ENCODE measurements at regions not wholly inside any gene's neighbourhood (a gene's known extent, or its start where the extent isn't known, plus 50 kb on each side); places are given as distances from the start of the nearest gene placed in this dataset.

- no peak for DNase-seq (ENCODE audit: extremely low read depth in 1 of 4, low spot score in 3 of 4)
- no peak for TF ChIP-seq ZNF253 (CRISPR knock-in tag; conservative IDR thresholded peaks at IDR 0.05)
- no peak for TF ChIP-seq STAG1 (CRISPR knock-in tag; IDR thresholded peaks at IDR 0.05; ENCODE audit: borderline replicate concordance)
- no peak for TF ChIP-seq NFRKB (IDR thresholded peaks at IDR 0.05; ENCODE audit: low read depth)
- TF ChIP-seq KAT8 (IDR thresholded peaks at IDR 0.05; ENCODE audit: low read depth), result no peak
- TF ChIP-seq TRIM25 (IDR thresholded peaks at IDR 0.05; ENCODE audit: borderline replicate concordance), result no peak
- TF ChIP-seq ZNF445 (CRISPR knock-in tag; IDR thresholded peaks at IDR 0.05; ENCODE audit: low read depth), result no peak
- no peak for TF ChIP-seq ZNF384 (IDR thresholded peaks at IDR 0.05; ENCODE audit: low read depth, low read length)
- TF ChIP-seq ZNF134 (CRISPR knock-in tag; conservative IDR thresholded peaks at IDR 0.05), result no peak
- no peak for TF ChIP-seq KLF16 (IDR thresholded peaks at IDR 0.05)
- no peak for TF ChIP-seq MCM5 (IDR thresholded peaks at IDR 0.05; ENCODE audit: low read depth)
- TF ChIP-seq TOE1 (IDR thresholded peaks at IDR 0.05; ENCODE audit: borderline replicate concordance), result no peak
- TF ChIP-seq TOE1 (CRISPR knock-in tag; IDR thresholded peaks at IDR 0.05; ENCODE audit: borderline replicate concordance, low read depth), result no peak
- no peak for TF ChIP-seq FOXA1 (IDR thresholded peaks at IDR 0.05; ENCODE audit: borderline replicate concordance)
- TF ChIP-seq FOXP1 (CRISPR knock-in tag; IDR thresholded peaks at IDR 0.05), result no peak
- no peak for TF ChIP-seq ZNF75A (CRISPR knock-in tag; IDR thresholded peaks at IDR 0.05)
- BruUV-seq (replicated peaks), result no TSS peak
- no peak overlapping the region for H3K4me2 ChIP-seq (ENCODE audit: insufficient read depth, low read length)
- H3K27ac ChIP-seq (ENCODE audit: extremely low read depth, low read depth, low read length), result no peak overlapping the region
- no peak overlapping the region for H3K4me3 ChIP-seq
- FAIRE-seq, result no peak
- no peaks in the 10 kb centered on the region for H3K9me3 ChIP-seq (replicated peaks; ENCODE audit: control insufficient read depth, insufficient read depth, low read depth, low read length)
- ATAC-seq, result no peak
- 0% methylated on average over 6 of the region's 8 CpGs for WGBS (ENCODE audit: insufficient coverage, low coverage, missing lambda C conversion rate)
- H3K79me2 ChIP-seq (ENCODE audit: control insufficient read depth, insufficient read depth, low read length), result no peaks in the 10 kb centered on the region
- no peaks in the 10 kb centered on the region for H4K20me1 ChIP-seq (replicated peaks; ENCODE audit: control insufficient read depth, insufficient read depth, low read length)
- ChIA-PET CTCF (ENCODE audit: low intra/inter-chr PET ratio) (no interaction called here), POLR2A (no interaction called here)
- no peak overlapping the region for H3K9ac ChIP-seq (ENCODE audit: insufficient read depth in 1 of 2, low read depth in 2 of 2, low read length in 2 of 2)
- no peaks in the 10 kb centered on the region for H3K9me1 ChIP-seq (ENCODE audit: control insufficient read depth, insufficient read depth, low read length)
- H3K36me3 ChIP-seq (ENCODE audit: control insufficient read depth, insufficient read depth, low read length), result no peaks in the 10 kb centered on the region
- intact Hi-C loops (cut with micrococcal nuclease), result no loop called here
- in situ Hi-C loops (cut with MboI), result no loop called here
- no peaks in the 10 kb centered on the region for H3K27me3 ChIP-seq (ENCODE audit: control insufficient read depth in 2 of 2, insufficient read depth in 2 of 2, low read length in 2 of 2)
- no peaks in the 10 kb centered on the region for H3K4me1 ChIP-seq (replicated peaks in 1 of 2; ENCODE audit: control insufficient read depth in 2 of 2, insufficient read depth in 2 of 2, low read length in 2 of 2)
- H2AFZ ChIP-seq (ENCODE audit: low read depth, low read length), result no peak overlapping the region
Measured at GRCh38 chr18:64208516-64208915, 59.6 kb upstream of the LINC00305 start.

Data from K562 (cell line).